ENCODE measurements at regions not wholly inside any gene's neighbourhood (a gene's known extent, or its start where the extent isn't known, plus 50 kb on each side); places are given as distances from the start of the nearest gene placed in this dataset.

DNA sequence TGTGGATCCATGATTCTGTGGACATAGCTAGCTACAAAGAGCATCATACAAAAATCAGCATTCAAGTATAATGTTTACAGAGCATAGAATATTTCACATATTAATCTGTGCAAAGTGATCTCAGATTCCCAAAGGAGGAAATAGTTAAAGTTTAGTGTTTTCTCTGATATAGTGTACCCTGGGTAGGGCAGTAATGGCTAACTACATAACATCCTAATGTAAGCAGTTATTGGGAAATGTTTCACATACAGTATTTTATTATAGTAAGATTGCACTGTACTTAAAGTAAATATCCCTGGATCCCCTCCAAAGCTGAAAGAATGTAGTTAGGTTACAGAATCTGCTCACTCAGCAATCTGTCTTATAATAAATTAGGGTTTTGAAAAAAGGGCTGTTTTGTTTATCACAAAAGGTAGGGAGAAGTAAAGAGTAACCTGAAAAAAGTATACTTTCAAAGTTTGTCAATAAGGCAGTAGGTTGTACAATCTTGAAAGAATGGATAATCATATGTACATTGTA is 52.5 kb upstream of the SMARCA2 start:
- Histone ChIP-seq H3F3A (replicated peaks; ENCODE audit: low read depth) (no peaks in the 10 kb centered on the region), H3K4me1 (ENCODE audit: insufficient read depth) (peaks cover 7% of the 10 kb centered on the region; the same call in 1 of the 2 replicates), H3K9me2 (ENCODE audit: insufficient read depth) (peaks cover 11% of the 10 kb centered on the region), H3K27ac (ENCODE audit: low read depth) (no peak overlapping the region), H3K4me3 (no peak overlapping the region), H2AFZ (no peak overlapping the region), H3K4me2 (no peak overlapping the region), H3K79me2 (replicated peaks; ENCODE audit: insufficient read depth) (no peaks in the 10 kb centered on the region), H4K20me1 (replicated peaks; ENCODE audit: insufficient read depth) (no peaks in the 10 kb centered on the region), H3K27me3 (ENCODE audit: insufficient read depth) (no peaks in the 10 kb centered on the region), H3K36me3 (ENCODE audit: insufficient read depth) (no peaks in the 10 kb centered on the region)
- H3K4me3 Mint-ChIP-seq: no peak overlapping the region
- peaks cover 13% of the 10 kb centered on the region for H3K4me1 Mint-ChIP-seq
- ATAC-seq (no peak), DNase-seq (ENCODE audit: low spot score) (no peak)
- peaks cover 5% of the 10 kb centered on the region for H3K27me3 Mint-ChIP-seq (ENCODE audit: insufficient read depth, low read depth, poor library complexity)
- no peaks in the 10 kb centered on the region for H3K36me3 Mint-ChIP-seq (ENCODE audit: low read depth)
- TF ChIP-seq, protein P1, sequence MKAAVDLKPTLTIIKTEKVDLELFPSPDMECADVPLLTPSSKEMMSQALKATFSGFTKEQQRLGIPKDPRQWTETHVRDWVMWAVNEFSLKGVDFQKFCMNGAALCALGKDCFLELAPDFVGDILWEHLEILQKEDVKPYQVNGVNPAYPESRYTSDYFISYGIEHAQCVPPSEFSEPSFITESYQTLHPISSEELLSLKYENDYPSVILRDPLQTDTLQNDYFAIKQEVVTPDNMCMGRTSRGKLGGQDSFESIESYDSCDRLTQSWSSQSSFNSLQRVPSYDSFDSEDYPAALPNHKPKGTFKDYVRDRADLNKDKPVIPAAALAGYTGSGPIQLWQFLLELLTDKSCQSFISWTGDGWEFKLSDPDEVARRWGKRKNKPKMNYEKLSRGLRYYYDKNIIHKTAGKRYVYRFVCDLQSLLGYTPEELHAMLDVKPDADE (IDR thresholded peaks at IDR 0.05): no peak
- no peak for TF ChIP-seq EZH2 (IDR thresholded peaks at IDR 0.05; ENCODE audit: low read depth, unreplicated experiment)
- TF ChIP-seq, protein P2, sequence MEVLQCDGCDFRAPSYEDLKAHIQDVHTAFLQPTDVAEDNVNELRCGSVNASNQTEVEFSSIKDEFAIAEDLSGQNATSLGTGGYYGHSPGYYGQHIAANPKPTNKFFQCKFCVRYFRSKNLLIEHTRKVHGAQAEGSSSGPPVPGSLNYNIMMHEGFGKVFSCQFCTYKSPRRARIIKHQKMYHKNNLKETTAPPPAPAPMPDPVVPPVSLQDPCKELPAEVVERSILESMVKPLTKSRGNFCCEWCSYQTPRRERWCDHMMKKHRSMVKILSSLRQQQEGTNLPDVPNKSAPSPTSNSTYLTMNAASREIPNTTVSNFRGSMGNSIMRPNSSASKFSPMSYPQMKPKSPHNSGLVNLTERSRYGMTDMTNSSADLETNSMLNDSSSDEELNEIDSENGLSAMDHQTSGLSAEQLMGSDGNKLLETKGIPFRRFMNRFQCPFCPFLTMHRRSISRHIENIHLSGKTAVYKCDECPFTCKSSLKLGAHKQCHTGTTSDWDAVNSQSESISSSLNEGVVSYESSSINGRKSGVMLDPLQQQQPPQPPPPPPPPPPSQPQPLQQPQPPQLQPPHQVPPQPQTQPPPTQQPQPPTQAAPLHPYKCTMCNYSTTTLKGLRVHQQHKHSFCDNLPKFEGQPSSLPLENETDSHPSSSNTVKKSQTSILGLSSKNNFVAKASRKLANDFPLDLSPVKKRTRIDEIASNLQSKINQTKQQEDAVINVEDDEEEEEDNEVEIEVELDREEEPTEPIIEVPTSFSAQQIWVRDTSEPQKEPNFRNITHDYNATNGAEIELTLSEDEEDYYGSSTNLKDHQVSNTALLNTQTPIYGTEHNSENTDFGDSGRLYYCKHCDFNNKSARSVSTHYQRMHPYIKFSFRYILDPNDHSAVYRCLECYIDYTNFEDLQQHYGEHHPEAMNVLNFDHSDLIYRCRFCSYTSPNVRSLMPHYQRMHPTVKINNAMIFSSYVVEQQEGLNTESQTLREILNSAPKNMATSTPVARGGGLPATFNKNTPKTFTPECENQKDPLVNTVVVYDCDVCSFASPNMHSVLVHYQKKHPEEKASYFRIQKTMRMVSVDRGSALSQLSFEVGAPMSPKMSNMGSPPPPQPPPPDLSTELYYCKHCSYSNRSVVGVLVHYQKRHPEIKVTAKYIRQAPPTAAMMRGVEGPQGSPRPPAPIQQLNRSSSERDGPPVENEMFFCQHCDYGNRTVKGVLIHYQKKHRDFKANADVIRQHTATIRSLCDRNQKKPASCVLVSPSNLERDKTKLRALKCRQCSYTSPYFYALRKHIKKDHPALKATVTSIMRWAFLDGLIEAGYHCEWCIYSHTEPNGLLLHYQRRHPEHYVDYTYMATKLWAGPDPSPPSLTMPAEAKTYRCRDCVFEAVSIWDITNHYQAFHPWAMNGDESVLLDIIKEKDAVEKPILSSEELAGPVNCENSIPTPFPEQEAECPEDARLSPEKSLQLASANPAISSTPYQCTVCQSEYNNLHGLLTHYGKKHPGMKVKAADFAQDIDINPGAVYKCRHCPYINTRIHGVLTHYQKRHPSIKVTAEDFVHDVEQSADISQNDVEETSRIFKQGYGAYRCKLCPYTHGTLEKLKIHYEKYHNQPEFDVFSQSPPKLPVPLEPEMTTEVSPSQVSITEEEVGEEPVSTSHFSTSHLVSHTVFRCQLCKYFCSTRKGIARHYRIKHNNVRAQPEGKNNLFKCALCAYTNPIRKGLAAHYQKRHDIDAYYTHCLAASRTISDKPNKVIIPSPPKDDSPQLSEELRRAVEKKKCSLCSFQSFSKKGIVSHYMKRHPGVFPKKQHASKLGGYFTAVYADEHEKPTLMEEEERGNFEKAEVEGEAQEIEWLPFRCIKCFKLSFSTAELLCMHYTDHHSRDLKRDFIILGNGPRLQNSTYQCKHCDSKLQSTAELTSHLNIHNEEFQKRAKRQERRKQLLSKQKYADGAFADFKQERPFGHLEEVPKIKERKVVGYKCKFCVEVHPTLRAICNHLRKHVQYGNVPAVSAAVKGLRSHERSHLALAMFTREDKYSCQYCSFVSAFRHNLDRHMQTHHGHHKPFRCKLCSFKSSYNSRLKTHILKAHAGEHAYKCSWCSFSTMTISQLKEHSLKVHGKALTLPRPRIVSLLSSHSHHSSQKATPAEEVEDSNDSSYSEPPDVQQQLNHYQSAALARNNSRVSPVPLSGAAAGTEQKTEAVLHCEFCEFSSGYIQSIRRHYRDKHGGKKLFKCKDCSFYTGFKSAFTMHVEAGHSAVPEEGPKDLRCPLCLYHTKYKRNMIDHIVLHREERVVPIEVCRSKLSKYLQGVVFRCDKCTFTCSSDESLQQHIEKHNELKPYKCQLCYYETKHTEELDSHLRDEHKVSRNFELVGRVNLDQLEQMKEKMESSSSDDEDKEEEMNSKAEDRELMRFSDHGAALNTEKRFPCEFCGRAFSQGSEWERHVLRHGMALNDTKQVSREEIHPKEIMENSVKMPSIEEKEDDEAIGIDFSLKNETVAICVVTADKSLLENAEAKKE (CRISPR knock-in tag; IDR thresholded peaks at IDR 0.05): no peak
- no peak for TF ChIP-seq CTCF (conservative IDR thresholded peaks at IDR 0.05; ENCODE audit: low read depth in 2 of 2)
- TF ChIP-seq REST (IDR thresholded peaks at IDR 0.05; ENCODE audit: unreplicated experiment): no peak
- no peak for TF ChIP-seq POLR2AphosphoS5 (IDR thresholded peaks at IDR 0.05; ENCODE audit: low read depth)
- TF ChIP-seq ZNF331 (CRISPR knock-in tag; IDR thresholded peaks at IDR 0.05; ENCODE audit: low read depth): no peak
- TF ChIP-seq CREB1 (CRISPR knock-in tag; IDR thresholded peaks at IDR 0.05; ENCODE audit: low read depth): no peak
- TF ChIP-seq EZH2phosphoT487 (IDR thresholded peaks at IDR 0.05; ENCODE audit: unreplicated experiment): no peak
- no peak for TF ChIP-seq NANOG (IDR thresholded peaks at IDR 0.05; ENCODE audit: borderline replicate concordance)
- TF ChIP-seq JUNB (IDR thresholded peaks at IDR 0.05; ENCODE audit: unreplicated experiment): no peak
- no peak for TF ChIP-seq ZNF114 (CRISPR knock-in tag; IDR thresholded peaks at IDR 0.05)
- TF ChIP-seq STAT1 (IDR thresholded peaks at IDR 0.05; ENCODE audit: unreplicated experiment): no peak
- no peaks in the 10 kb centered on the region for H3K9me3 Mint-ChIP-seq
- H3K27ac Mint-ChIP-seq: no peak overlapping the region

All from GM23338 (cell line).